T-helper 22 cell (primary cell): ENCODE measurements at regions not wholly inside any gene's neighbourhood (a gene's known extent, or its start where the extent isn't known, plus 50 kb on each side); places are given as distances from the start of the nearest gene placed in this dataset.

Experiments used
- DNase-seq: peaks from one replicate; pipeline ENCODE4 v3.0.0-alpha.2; 2020; ENCODE audit warnings: low read depth

GRCh38 chr4:24103434-24104157 lies 213.7 kb upstream of the PPARGC1A start:
- DNase-seq: no peak

GRCh38 chr4:24102621-24103020 lies 212.8 kb upstream of the PPARGC1A start:
- DNase-seq: no peak

GRCh38 chr4:24096603-24097002 lies 206.8 kb upstream of the PPARGC1A start:
- no peak for DNase-seq

- DNase-seq: no peak
These were observed 204.9 kb upstream of the PPARGC1A start for GRCh38 chr4:24094726-24095125.

DNA sequence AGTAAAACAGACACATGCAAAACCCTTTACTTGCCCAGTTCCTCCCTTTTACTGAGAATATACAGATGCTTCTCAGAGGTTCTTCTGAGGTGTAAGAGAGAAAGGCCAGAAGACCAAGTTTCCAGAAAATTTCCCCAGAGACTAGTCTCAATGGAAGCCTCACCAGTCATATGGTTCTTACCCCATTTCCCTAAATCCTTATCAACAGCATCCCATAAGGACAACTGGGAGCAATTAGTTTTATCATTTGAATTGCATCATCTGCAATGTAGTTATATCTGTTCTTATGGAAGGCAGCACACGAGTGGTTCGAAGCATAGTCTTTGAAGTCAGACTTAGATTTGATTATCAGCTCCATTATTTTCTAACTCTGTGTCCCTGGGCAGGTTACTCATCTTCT lies 203.6 kb upstream of the PPARGC1A start:
- DNase-seq: no peak

GRCh38 chr4:24091639-24092233 lies 201.9 kb upstream of the PPARGC1A start:
- DNase-seq: no peak

DNA sequence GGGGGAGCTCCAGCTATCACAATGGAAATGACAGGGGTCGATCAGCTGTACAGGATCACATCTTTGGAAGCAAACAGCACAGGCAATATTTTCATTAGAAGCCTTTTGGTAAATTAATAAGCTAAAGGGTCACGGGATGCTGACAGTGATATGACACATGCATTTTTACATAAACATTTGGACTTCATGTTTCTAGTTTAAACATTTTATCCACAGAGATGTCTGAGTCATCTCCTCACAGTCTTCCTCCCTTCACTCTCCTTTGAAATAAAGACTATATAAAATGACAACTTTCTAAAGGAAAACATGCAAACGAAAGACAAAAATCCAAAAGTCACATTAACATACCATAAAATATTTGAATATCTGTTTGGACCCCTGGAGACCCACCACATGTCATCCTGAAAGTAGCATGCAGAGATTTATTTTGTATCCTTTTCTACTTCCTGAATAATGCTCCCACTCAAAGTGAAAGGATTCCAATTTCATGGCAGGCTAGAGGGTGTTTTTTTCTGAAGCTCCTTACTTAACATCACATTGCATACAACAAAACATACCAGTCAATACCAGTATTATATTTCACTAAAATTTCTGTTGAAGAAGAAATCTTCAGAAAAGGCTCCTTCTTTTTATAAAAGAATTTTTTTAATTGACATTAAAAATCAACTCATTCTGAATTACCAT lies 200.1 kb upstream of the PPARGC1A start:
- no peak for DNase-seq

- no peak for DNase-seq
These were observed 191.0 kb upstream of the PPARGC1A start for GRCh38 chr4:24080871-24081270.

GRCh38 chr4:24078347-24078962 lies 188.6 kb upstream of the PPARGC1A start:
- no peak for DNase-seq

DNA sequence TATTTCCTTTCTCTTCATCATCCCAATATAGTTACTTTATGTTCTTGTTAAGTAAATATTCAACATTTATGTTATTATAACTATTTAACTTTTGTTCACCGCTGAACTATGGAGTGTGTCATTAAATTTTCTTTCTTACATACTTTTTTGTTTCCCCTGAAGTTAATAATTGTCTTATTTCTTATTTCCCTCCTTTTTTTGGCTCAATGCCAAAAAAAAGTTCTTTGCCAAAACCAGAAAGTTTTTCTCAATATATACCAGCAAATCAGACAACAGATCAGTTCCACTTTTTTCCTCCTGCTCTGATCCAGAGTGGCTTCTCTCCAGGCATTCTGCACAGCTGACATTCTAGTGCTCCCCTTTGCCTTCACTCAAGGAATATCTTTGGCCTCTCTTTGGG lies 187.0 kb upstream of the PPARGC1A start:
- no peak for DNase-seq

DNA sequence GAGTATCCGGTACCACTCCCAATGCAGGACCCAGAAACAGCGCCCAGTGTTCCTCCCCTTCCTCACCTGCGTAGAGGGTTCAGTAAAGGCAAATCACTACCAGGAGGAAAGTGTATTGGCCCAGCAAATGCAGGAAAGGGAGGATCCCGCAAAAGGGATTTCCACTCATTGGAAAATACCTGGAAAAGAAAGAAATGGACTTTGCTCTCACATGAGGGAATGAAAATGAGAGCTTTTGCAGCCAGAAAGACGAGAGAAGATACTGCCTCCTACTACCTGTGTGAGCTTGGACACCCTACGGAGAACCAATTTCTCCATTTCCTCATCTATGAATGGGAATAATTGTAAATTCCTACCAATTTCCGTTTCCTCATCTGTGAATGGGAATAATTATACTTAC lies 184.1 kb upstream of the PPARGC1A start:
- DNase-seq: no peak

GRCh38 chr4:24071612-24072372 lies 181.9 kb upstream of the PPARGC1A start:
- no peak for DNase-seq

DNA sequence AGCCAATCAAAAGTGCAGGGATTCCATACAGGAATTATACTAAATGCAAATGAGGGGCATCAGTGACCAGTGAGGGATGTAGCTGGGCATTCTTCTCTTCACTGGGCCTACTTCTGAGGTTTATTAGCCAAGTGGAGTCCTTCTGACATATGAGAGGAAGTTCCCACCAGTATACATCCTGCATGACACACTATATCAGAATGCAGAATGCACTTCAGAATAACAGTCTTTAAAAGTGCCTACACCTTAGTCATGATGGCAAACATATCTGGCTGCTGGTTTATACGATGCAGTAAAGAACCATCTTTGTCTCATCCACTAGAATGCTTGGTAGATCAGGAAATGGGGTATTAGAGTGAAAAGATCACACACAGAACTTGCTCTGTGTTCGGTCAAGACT lies 180.3 kb upstream of the PPARGC1A start:
- no peak for DNase-seq

GRCh38 chr4:24067367-24068193 lies 177.7 kb upstream of the PPARGC1A start:
- DNase-seq: no peak

GRCh38 chr4:24065974-24066373 lies 176.1 kb upstream of the PPARGC1A start:
- DNase-seq: no peak

DNA sequence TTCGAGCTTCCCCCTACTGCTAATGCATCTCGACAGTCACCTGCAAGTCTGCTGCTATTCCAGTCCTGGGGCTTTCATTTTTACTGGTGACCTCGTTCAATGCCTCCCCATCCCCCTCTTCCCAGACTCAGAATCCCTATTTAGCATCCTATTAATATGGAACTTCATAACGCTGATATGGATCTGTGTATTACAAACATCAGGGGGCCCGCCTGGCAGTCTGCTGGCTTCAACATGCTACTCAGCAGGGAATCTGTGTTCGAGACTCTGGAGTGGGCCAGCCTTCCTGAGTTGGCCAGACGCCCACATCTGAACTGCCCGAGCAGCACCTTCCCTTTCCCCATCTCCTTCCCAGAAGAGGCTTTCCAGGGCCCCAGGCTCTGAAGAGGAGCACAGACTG lies 173.9 kb upstream of the PPARGC1A start:
- no peak for DNase-seq

- no peak for DNase-seq
These were observed 171.1 kb upstream of the PPARGC1A start for GRCh38 chr4:24060932-24061331.

- DNase-seq: no peak
These were observed 170.0 kb upstream of the PPARGC1A start for GRCh38 chr4:24059839-24060238.

DNA sequence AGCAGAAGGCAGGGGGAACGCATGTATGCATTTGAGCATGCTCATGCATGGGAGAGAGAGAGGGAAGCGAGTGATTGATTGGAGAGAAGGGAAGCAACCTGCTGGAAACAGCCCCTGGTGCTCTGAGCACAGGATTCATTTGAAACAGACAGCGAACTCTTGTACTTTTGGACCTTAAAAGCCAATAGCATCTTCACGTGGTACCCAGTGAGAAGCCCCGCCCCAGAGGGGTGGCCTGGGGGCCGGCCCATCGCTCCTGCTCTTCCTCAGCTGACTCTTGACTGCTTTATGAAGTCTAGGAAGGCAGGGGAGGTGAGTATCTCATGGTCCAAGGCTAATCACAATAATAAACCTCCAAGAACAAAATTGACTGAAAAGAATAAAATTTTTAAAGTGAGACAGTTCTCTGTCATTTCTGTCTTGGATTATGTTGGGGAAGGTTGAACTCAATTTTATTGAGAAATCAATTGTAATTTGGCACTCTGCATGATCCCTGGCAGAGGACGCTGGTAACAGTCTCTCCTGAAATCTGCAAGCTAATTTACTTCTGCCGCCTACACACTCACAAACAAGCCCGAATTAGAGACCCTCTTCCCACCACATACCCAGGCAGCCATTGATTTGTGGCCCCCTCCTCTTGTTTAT lies 168.2 kb upstream of the PPARGC1A start:
- DNase-seq: no peak

DNA sequence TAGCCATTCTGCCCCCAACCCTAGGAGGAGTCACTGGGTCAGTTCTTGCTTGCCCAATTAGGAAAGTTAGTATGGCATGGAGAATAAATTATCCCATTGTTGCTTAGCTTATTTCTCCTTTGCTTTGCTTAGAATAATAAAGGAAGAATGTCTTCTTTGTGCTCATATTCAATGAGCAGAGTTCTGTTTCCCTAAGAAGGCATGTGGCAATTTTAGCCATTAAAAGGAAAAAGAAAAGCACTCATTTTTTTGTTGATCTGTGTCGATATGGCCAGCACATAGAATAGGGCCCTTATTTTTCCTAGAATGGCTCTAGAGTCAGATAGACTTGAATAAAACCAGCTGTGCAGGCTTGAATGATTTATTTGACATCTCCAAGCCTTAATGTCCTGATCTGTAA lies 166.4 kb upstream of the PPARGC1A start:
- DNase-seq: no peak

DNA sequence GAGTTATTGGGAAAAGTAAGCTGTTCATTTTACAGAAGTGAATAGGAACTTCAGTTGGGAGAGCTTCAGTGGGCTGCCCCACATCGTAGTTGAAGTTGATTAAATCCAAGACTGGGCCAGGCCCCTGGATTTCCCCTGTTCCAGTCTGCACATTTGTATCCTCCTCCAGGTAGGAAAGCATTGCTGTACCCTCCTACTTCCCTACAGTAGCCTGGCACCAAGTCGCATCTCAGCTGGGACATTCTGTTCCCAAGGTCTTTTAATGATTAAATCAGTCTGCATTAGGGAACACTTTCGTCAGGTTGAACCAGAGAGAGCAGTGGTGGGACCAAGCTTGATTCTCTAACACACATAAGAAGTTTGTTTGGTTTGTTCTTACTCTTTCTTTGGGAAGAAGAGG lies 165.8 kb upstream of the PPARGC1A start:
- no peak for DNase-seq
